ENCODE measurements at regions not wholly inside any gene's neighbourhood (a gene's known extent, or its start where the extent isn't known, plus 50 kb on each side); places are given as distances from the start of the nearest gene placed in this dataset.

- TF ChIP-seq, protein P1, sequence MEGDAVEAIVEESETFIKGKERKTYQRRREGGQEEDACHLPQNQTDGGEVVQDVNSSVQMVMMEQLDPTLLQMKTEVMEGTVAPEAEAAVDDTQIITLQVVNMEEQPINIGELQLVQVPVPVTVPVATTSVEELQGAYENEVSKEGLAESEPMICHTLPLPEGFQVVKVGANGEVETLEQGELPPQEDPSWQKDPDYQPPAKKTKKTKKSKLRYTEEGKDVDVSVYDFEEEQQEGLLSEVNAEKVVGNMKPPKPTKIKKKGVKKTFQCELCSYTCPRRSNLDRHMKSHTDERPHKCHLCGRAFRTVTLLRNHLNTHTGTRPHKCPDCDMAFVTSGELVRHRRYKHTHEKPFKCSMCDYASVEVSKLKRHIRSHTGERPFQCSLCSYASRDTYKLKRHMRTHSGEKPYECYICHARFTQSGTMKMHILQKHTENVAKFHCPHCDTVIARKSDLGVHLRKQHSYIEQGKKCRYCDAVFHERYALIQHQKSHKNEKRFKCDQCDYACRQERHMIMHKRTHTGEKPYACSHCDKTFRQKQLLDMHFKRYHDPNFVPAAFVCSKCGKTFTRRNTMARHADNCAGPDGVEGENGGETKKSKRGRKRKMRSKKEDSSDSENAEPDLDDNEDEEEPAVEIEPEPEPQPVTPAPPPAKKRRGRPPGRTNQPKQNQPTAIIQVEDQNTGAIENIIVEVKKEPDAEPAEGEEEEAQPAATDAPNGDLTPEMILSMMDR (IDR thresholded peaks at IDR 0.05; ENCODE audit: low read depth, low read length), result no peak
- no peak for DNase-seq (ENCODE audit: extremely low read depth, low read depth)
Measured at GRCh38 chr10:131657318-131657984, 243.4 kb upstream of the PPP2R2D start.

DNA sequence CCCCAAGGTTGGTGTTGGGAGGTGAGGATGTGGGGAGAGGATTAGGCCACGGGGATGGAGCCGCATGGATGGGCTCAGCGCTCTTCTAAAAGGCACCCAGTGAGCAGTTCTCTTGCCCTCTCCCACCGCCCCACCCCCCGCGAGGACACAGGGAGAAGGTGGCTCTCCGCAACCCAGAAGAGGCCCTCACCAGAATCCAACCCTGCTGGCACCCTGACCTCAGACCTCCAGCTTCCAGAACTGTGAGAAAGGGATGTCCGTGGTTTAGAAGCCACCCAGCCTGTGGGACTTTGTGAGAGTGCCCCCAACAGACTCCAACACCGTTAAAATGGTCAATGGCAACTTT is 242.8 kb upstream of the PPP2R2D start:
- DNase-seq (ENCODE audit: extremely low read depth, low read depth), result no peak
- TF ChIP-seq, protein P1 (IDR thresholded peaks at IDR 0.05; ENCODE audit: low read depth, low read length), result no peak

- no peak for DNase-seq (ENCODE audit: extremely low read depth, low read depth)
- TF ChIP-seq, protein P1 (IDR thresholded peaks at IDR 0.05; ENCODE audit: low read depth, low read length), result no peak
Measured at GRCh38 chr10:131658476-131659110, 242.2 kb upstream of the PPP2R2D start.

- TF ChIP-seq, protein P1 (IDR thresholded peaks at IDR 0.05; ENCODE audit: low read depth, low read length), result no peak
- DNase-seq (ENCODE audit: extremely low read depth, low read depth), result no peak
Measured at GRCh38 chr10:131660427-131660826, 240.4 kb upstream of the PPP2R2D start.

DNA sequence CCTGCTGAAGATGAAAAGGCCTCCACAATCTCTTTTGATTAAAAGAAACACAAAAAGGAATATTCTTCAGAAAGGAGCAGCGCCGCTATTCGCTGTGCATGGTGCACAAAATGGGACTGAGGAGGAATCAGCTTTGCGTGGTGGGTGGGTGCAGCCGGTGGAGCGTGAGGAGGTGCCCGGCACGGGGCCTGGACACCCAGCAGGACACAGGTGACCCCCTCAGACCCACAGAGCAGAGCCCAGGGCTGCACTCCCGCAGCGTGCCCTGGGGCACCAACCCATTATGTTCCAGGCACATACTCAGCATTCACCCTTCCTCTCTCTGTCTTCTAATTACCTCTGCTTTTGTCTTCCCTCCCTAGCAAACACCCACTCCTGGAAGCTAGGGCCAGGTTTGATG is 238.0 kb upstream of the PPP2R2D start:
- TF ChIP-seq, protein P1 (IDR thresholded peaks at IDR 0.05; ENCODE audit: low read depth, low read length), result no peak
- DNase-seq (ENCODE audit: extremely low read depth, low read depth), result no peak

GRCh38 chr10:131663351-131663750 is 237.5 kb upstream of the PPP2R2D start:
- DNase-seq (ENCODE audit: extremely low read depth, low read depth), result no peak
- TF ChIP-seq, protein P1 (IDR thresholded peaks at IDR 0.05; ENCODE audit: low read depth, low read length), result no peak

DNA sequence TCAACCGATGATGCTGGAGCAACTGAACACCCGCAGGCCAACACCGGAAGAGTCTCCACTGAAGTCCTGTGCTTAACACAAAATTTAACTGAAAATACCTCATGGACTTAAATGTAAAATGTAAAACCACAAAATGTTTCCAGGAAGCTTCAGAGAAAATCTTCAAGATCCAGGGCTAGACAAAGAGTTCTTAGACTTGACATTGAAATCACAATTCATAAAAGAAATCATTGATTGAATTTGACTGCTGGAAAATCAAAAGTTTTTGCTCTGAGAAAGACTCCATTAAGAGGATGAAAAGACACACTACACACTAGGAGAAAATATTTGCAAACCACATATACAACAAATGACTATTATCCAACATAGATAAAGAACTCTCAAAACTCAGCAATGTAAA is 234.7 kb upstream of the PPP2R2D start:
- TF ChIP-seq, protein P1 (IDR thresholded peaks at IDR 0.05; ENCODE audit: low read depth, low read length), result no peak

More for the DNA sequence above, 234.7 kb upstream of the PPP2R2D start:
- no peak for DNase-seq (ENCODE audit: extremely low read depth, low read depth)
